SK-N-SH treated with all-trans-retinoic acid at 6 μM for 48 hours (cell line): ENCODE measurements at regions not wholly inside any gene's neighbourhood (a gene's known extent, or its start where the extent isn't known, plus 50 kb on each side); places are given as distances from the start of the nearest gene placed in this dataset.

Source experiments
- ATAC-seq: fragments of 200-7000 bp; cut with Tn5 transposase; 3 replicates; pipeline ENCODE4 v1.9.1; 2020; ENCODE audit warnings: mild to moderate bottlenecking, moderate library complexity
- BACH2 ChIP-seq: fragments of 250-450 bp; sonication (Bioruptor Pico); IDR thresholded peaks from 2 replicates; pipeline ENCODE4 v1.9.0; 2021; ENCODE audit warnings: mild to moderate bottlenecking, borderline replicate concordance
- ESRRG ChIP-seq: fragments of 250-450 bp; sonication (Bioruptor Pico); IDR thresholded peaks from 2 replicates; pipeline ENCODE4 v1.6.1; 2021; ENCODE audit warnings: mild to moderate bottlenecking
- OSR1 ChIP-seq: fragments of 250-450 bp; sonication (Bioruptor Pico); IDR thresholded peaks from 2 replicates; pipeline ENCODE4 v1.8.0; 2022; ENCODE audit warnings: moderate library complexity, mild to moderate bottlenecking, inconsistent platforms
- PPARA ChIP-seq: fragments of 250-450 bp; sonication (Bioruptor Pico); IDR thresholded peaks from 2 replicates; pipeline ENCODE4 v1.5.0; 2020; ENCODE audit warnings: mild to moderate bottlenecking, borderline replicate concordance
- SNAI2 ChIP-seq: fragments of 250-450 bp; sonication (Bioruptor Pico); IDR thresholded peaks from 2 replicates; pipeline ENCODE4 v1.5.0; 2020; ENCODE audit warnings: mild to moderate bottlenecking, moderate library complexity
- TCF4 ChIP-seq: fragments of 250-450 bp; sonication (Bioruptor Pico); IDR thresholded peaks from 2 replicates; pipeline ENCODE4 v1.8.0; 2021; ENCODE audit warnings: mild to moderate bottlenecking, moderate library complexity, borderline replicate concordance
- ZC3H10 ChIP-seq: fragments of 250-450 bp; sonication (Bioruptor Pico); IDR thresholded peaks from 2 replicates; pipeline ENCODE4 v1.5.1; 2021; ENCODE audit warnings: mild to moderate bottlenecking, moderate library complexity
- ZFP3 ChIP-seq: fragments of 250-450 bp; sonication (Bioruptor Pico); IDR thresholded peaks from 2 replicates; pipeline ENCODE4 v1.5.0; 2020; ENCODE audit warnings: mild to moderate bottlenecking, moderate library complexity
- ZNF565 ChIP-seq: fragments of 450-650 bp; formaldehyde crosslinking; conservative IDR thresholded peaks from 2 replicates; pipeline ENCODE4 v1.5.0; 2020; ENCODE audit warnings: low read depth, mild to moderate bottlenecking, moderate library complexity
- ZNF70 ChIP-seq: fragments of 450-650 bp; formaldehyde crosslinking; IDR thresholded peaks from 2 replicates; pipeline ENCODE4 v1.5.0; 2020; ENCODE audit warnings: mild to moderate bottlenecking, moderate library complexity
- ZNF8 ChIP-seq: fragments of 450-650 bp; formaldehyde crosslinking; IDR thresholded peaks from 2 replicates; pipeline ENCODE4 v1.5.0; 2020; ENCODE audit warnings: mild to moderate bottlenecking, moderate library complexity
- TF ChIP-seq, protein P1 (sequence below): fragments of 250-450 bp; sonication (Bioruptor Pico); IDR thresholded peaks from 2 replicates; pipeline ENCODE4 v1.5.0; 2020; ENCODE audit warnings: mild to moderate bottlenecking, moderate library complexity
- TF ChIP-seq, protein P2 (sequence below): fragments of 250-450 bp; sonication (Bioruptor Pico); IDR thresholded peaks from 2 replicates; pipeline ENCODE4 v1.8.0; 2021; ENCODE audit warnings: low read depth, mild to moderate bottlenecking, moderate library complexity, borderline replicate concordance

DNA sequence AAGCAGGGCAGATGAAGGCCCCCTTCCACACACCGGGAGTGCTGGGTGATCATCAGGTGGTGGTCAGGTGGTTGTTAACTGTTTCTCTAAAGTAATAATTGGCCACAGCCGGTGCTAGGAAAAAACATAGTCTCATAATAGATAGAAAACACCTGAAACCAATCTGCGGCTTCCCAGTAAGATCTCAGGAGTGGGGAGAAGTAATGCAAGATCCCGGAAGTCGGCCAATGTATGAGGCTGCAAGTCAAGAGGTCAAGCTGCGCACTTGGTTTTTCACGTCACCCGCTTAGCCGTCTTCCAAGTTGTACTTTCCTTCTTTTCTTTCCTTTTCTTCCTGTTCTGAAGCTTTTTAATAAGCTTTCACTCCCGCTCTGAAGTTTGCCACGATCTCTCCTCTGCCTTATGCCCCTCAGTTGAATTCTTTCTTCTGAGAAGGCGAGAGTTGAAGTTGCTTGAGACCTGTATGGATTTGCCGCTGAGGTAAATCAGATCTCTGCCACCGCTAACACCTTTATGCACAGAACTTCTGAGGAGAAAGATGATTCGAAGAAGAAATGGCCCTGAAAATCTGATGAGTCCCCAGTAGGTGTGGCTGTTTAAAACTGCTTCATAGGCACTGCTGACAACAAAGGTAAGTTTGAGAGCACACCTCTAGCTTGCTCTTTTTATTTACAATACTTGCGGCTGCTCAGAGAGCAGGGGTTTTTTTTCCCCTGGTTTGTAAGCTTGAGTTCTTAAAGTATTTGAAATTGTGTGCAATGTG is 406.6 kb downstream of the FAM170A start (continued):
- TF ChIP-seq, protein P1, sequence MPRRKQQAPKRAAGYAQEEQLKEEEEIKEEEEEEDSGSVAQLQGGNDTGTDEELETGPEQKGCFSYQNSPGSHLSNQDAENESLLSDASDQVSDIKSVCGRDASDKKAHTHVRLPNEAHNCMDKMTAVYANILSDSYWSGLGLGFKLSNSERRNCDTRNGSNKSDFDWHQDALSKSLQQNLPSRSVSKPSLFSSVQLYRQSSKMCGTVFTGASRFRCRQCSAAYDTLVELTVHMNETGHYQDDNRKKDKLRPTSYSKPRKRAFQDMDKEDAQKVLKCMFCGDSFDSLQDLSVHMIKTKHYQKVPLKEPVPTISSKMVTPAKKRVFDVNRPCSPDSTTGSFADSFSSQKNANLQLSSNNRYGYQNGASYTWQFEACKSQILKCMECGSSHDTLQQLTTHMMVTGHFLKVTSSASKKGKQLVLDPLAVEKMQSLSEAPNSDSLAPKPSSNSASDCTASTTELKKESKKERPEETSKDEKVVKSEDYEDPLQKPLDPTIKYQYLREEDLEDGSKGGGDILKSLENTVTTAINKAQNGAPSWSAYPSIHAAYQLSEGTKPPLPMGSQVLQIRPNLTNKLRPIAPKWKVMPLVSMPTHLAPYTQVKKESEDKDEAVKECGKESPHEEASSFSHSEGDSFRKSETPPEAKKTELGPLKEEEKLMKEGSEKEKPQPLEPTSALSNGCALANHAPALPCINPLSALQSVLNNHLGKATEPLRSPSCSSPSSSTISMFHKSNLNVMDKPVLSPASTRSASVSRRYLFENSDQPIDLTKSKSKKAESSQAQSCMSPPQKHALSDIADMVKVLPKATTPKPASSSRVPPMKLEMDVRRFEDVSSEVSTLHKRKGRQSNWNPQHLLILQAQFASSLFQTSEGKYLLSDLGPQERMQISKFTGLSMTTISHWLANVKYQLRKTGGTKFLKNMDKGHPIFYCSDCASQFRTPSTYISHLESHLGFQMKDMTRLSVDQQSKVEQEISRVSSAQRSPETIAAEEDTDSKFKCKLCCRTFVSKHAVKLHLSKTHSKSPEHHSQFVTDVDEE (CRISPR knock-in tag) = no peak
- no peak for TF ChIP-seq ZC3H10 (CRISPR knock-in tag)

- TF ChIP-seq ESRRG (CRISPR knock-in tag) (no peak), ZNF8 (CRISPR knock-in tag) (no peak), ZFP3 (CRISPR knock-in tag) (no peak), SNAI2 (CRISPR knock-in tag) (no peak), PPARA (CRISPR knock-in tag) (no peak), ZNF70 (CRISPR knock-in tag) (no peak), BACH2 (CRISPR knock-in tag) (no peak)
- TF ChIP-seq, protein P1 (CRISPR knock-in tag) = no peak
- no peak for ATAC-seq
Observed at GRCh38 chr5:120037451-120037850, 408.1 kb downstream of the FAM170A start.

DNA sequence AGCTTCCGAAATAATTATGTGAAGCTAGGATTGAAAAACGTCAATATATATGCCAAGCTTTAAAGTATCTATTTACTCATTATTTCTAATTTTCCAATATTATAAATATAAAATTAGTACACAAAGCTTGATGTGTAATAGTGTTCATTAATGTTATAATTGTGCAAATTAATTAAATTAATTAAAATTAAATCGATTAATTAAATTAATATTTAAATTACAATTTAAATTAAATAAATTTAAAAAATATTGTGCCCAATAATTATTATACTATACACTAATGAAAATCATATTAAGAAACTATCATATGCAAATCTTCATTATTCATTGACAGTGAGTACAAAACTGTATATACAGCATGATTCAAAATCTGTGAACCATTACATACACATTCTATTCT is 409.8 kb downstream of the FAM170A start:
- TF ChIP-seq, protein P1 (CRISPR knock-in tag) = no peak
- TF ChIP-seq ZNF565 (no peak), BACH2 (CRISPR knock-in tag) (no peak)
- TF ChIP-seq, protein P2, sequence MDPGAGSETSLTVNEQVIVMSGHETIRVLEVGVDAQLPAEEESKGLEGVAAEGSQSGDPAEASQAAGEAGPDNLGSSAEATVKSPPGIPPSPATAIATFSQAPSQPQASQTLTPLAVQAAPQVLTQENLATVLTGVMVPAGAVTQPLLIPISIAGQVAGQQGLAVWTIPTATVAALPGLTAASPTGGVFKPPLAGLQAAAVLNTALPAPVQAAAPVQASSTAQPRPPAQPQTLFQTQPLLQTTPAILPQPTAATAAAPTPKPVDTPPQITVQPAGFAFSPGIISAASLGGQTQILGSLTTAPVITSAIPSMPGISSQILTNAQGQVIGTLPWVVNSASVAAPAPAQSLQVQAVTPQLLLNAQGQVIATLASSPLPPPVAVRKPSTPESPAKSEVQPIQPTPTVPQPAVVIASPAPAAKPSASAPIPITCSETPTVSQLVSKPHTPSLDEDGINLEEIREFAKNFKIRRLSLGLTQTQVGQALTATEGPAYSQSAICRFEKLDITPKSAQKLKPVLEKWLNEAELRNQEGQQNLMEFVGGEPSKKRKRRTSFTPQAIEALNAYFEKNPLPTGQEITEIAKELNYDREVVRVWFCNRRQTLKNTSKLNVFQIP (CRISPR knock-in tag) = no peak
- no peak for ATAC-seq

- ATAC-seq = no peak
- TF ChIP-seq TCF4 (no peak), OSR1 (CRISPR knock-in tag) (no peak), ZFP3 (CRISPR knock-in tag) (no peak), ZNF565 (no peak)
- TF ChIP-seq, all 23 proteins: peak for 0
Observed at GRCh38 chr5:120043431-120043830, 414.1 kb downstream of the FAM170A start.
